ENCODE measurements at regions not wholly inside any gene's neighbourhood (a gene's known extent, or its start where the extent isn't known, plus 50 kb on each side); places are given as distances from the start of the nearest gene placed in this dataset.

- Histone ChIP-seq H3K4me3 (ENCODE audit: low read depth, low read length, poor library complexity, severe bottlenecking) (no peak overlapping the region), H3K27ac (ENCODE audit: low read depth, low read length, poor library complexity, severe bottlenecking) (no peak overlapping the region), H3K9me3 (ENCODE audit: low read depth, low read length, poor library complexity, severe bottlenecking) (peaks cover 21% of the 10 kb centered on the region), H3K27me3 (replicated peaks; ENCODE audit: insufficient read depth, low read depth, low read length, poor library complexity) (no peaks in the 10 kb centered on the region), H3K4me1 (ENCODE audit: insufficient read depth, low read length, poor library complexity, severe bottlenecking) (no peaks in the 10 kb centered on the region), H3K36me3 (ENCODE audit: insufficient read depth, low read length, poor library complexity, severe bottlenecking) (no peaks in the 10 kb centered on the region)
- CTCF ChIA-PET: no interaction called here
- intact Hi-C loops (cut with micrococcal nuclease; ENCODE audit: unreplicated experiment): no loop called here
- POLR2A ChIA-PET (ENCODE audit: low non-redundant PET): no interaction called here
- no peak for DNase-seq (ENCODE audit: low spot score)
- no peak for TF ChIP-seq EZH2 (IDR thresholded peaks at IDR 0.05; ENCODE audit: borderline replicate concordance, low read depth, low read length, poor library complexity, severe bottlenecking)
- no peak for TF ChIP-seq CTCF (conservative IDR thresholded peaks at IDR 0.05; ENCODE audit: low read depth, low read length)
- no TSS peak for BruUV-seq (replicated peaks)
Measured at GRCh38 chr7:9870674-9871073, 1103.0 kb upstream of the PHF14 start.

GRCh38 chr7:9874182-9874581 lies 1099.5 kb upstream of the PHF14 start:
- no peaks in the 10 kb centered on the region for H3K27me3 ChIP-seq (replicated peaks; ENCODE audit: insufficient read depth, low read depth, low read length, poor library complexity)
- no peaks in the 10 kb centered on the region for H3K36me3 ChIP-seq (ENCODE audit: insufficient read depth, low read length, poor library complexity, severe bottlenecking)
- H3K4me1 ChIP-seq (ENCODE audit: insufficient read depth, low read length, poor library complexity, severe bottlenecking): no peaks in the 10 kb centered on the region
- ChIA-PET POLR2A (ENCODE audit: low non-redundant PET) (no interaction called here), CTCF (no interaction called here)
- no TSS peak for BruUV-seq (replicated peaks)
- no peak overlapping the region for H3K27ac ChIP-seq (ENCODE audit: low read depth, low read length, poor library complexity, severe bottlenecking)
- no peak for DNase-seq (ENCODE audit: low spot score)
- intact Hi-C loops (cut with micrococcal nuclease; ENCODE audit: unreplicated experiment): no loop called here
- TF ChIP-seq EZH2 (IDR thresholded peaks at IDR 0.05; ENCODE audit: borderline replicate concordance, low read depth, low read length, poor library complexity, severe bottlenecking) (no peak), CTCF (conservative IDR thresholded peaks at IDR 0.05; ENCODE audit: low read depth, low read length) (no peak)
- peaks cover 25% of the 10 kb centered on the region for H3K9me3 ChIP-seq (ENCODE audit: low read depth, low read length, poor library complexity, severe bottlenecking)
- H3K4me3 ChIP-seq (ENCODE audit: low read depth, low read length, poor library complexity, severe bottlenecking): no peak overlapping the region

GRCh38 chr7:9876053-9876452 lies 1097.6 kb upstream of the PHF14 start:
- POLR2A ChIA-PET (ENCODE audit: low non-redundant PET): no interaction called here
- TF ChIP-seq CTCF (conservative IDR thresholded peaks at IDR 0.05; ENCODE audit: low read depth, low read length): no peak
- TF ChIP-seq EZH2 (IDR thresholded peaks at IDR 0.05; ENCODE audit: borderline replicate concordance, low read depth, low read length, poor library complexity, severe bottlenecking): no peak
- Histone ChIP-seq H3K4me1 (ENCODE audit: insufficient read depth, low read length, poor library complexity, severe bottlenecking) (no peaks in the 10 kb centered on the region), H3K27me3 (replicated peaks; ENCODE audit: insufficient read depth, low read depth, low read length, poor library complexity) (no peaks in the 10 kb centered on the region), H3K9me3 (ENCODE audit: low read depth, low read length, poor library complexity, severe bottlenecking) (peaks cover 23% of the 10 kb centered on the region), H3K4me3 (ENCODE audit: low read depth, low read length, poor library complexity, severe bottlenecking) (no peak overlapping the region), H3K36me3 (ENCODE audit: insufficient read depth, low read length, poor library complexity, severe bottlenecking) (no peaks in the 10 kb centered on the region), H3K27ac (ENCODE audit: low read depth, low read length, poor library complexity, severe bottlenecking) (no peak overlapping the region)
- CTCF ChIA-PET: no interaction called here
- no peak for DNase-seq (ENCODE audit: low spot score)
- no TSS peak for BruUV-seq (replicated peaks)
- intact Hi-C loops (cut with micrococcal nuclease; ENCODE audit: unreplicated experiment): no loop called here
